RWPE2 (cell line): ENCODE measurements at regions not wholly inside any gene's neighbourhood (a gene's known extent, or its start where the extent isn't known, plus 50 kb on each side); places are given as distances from the start of the nearest gene placed in this dataset.
"Not testable (repeated sequence)": the region's sequence is repeated elsewhere in the genome, so short reads cannot be mapped to it uniquely, and the experiment has no call there.

ENCODE experiments used
- ATAC-seq: fragments of 200-7000 bp; cut with Tn5 transposase; 3 replicates; pipeline ENCODE4 v1.9.1; 2021; ENCODE audit warnings: low read depth
- DNase-seq: peaks from one replicate; pipeline ENCODE4 v3.0.0-alpha.2; 2020; ENCODE audit warnings: low spot score
- H3K27ac ChIP-seq: fragments of 450-650 bp; 2 replicates; pipeline ENCODE4 v1.5.1; 2017; ENCODE audit warnings: mild to moderate bottlenecking; ENCODE audit not compliant: poor library complexity, severe bottlenecking
- H3K27me3 ChIP-seq: fragments of 250-450 bp; sonication (Bioruptor Pico); 2 replicates; pipeline ENCODE4 v1.5.1; 2021; ENCODE audit warnings: mild to moderate bottlenecking, moderate library complexity; ENCODE audit not compliant: insufficient read depth, poor library complexity, severe bottlenecking
- H3K36me3 ChIP-seq: fragments of 250-450 bp; sonication (Bioruptor Pico); 2 replicates; pipeline ENCODE4 v1.5.1; 2020; ENCODE audit warnings: low read depth, mild to moderate bottlenecking, moderate library complexity
- H3K4me1 ChIP-seq: fragments of 250-450 bp; sonication (Bioruptor Pico); 2 replicates; pipeline ENCODE4 v1.5.1; 2021; ENCODE audit warnings: mild to moderate bottlenecking, moderate library complexity; ENCODE audit not compliant: insufficient read depth, poor library complexity, severe bottlenecking
- H3K4me3 ChIP-seq: fragments of 250-450 bp; sonication (Bioruptor Pico); 2 replicates; pipeline ENCODE4 v1.5.1; 2021; ENCODE audit warnings: mild to moderate bottlenecking, moderate library complexity; ENCODE audit not compliant: severe bottlenecking
- H3K9me3 ChIP-seq: fragments of 250-450 bp; sonication (Bioruptor Pico); 2 replicates; pipeline ENCODE4 v1.5.1; 2021; ENCODE audit warnings: mild to moderate bottlenecking, moderate library complexity; ENCODE audit not compliant: severe bottlenecking
- TF ChIP-seq, protein P1 (sequence below): fragments of 450-650 bp; IDR thresholded peaks from one replicate; pipeline ENCODE4 v1.5.1; 2017; ENCODE audit warnings: mild to moderate bottlenecking, moderate library complexity; ENCODE audit not compliant: poor library complexity, severe bottlenecking

GRCh38 chr3:102374863-102375634 lies 59.8 kb upstream of the ZPLD1 start:
- H3K27ac ChIP-seq, result no peak overlapping the region
- no peaks in the 10 kb centered on the region for H3K36me3 ChIP-seq
- ATAC-seq (no peak), DNase-seq (no peak)
- H3K4me1 ChIP-seq, result peaks cover 18% of the 10 kb centered on the region
- H3K27me3 ChIP-seq, result no peaks in the 10 kb centered on the region
- H3K9me3 ChIP-seq, result no peaks in the 10 kb centered on the region
- TF ChIP-seq, protein P1, sequence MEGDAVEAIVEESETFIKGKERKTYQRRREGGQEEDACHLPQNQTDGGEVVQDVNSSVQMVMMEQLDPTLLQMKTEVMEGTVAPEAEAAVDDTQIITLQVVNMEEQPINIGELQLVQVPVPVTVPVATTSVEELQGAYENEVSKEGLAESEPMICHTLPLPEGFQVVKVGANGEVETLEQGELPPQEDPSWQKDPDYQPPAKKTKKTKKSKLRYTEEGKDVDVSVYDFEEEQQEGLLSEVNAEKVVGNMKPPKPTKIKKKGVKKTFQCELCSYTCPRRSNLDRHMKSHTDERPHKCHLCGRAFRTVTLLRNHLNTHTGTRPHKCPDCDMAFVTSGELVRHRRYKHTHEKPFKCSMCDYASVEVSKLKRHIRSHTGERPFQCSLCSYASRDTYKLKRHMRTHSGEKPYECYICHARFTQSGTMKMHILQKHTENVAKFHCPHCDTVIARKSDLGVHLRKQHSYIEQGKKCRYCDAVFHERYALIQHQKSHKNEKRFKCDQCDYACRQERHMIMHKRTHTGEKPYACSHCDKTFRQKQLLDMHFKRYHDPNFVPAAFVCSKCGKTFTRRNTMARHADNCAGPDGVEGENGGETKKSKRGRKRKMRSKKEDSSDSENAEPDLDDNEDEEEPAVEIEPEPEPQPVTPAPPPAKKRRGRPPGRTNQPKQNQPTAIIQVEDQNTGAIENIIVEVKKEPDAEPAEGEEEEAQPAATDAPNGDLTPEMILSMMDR, result no peak
- H3K4me3 ChIP-seq, result no peak overlapping the region

DNA sequence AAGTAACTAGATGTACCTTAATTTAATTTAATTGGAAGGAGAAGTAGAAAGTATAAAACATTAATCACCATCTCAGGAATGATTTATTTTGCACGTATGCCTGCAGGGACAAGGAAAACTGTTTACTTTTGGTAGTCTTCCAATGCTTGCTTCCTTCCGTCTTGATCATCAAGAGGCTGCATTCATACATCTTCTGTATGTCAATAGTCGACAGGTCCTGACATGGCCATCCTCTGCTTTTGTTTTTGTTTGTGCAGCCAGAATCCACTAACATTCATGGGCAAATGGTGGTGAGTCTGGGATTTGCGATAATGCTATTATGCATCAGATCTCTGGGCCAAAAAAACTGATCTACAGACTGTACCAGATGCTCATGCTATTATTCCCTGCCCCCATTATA lies 56.6 kb upstream of the ZPLD1 start:
- Histone ChIP-seq H3K4me1 (peaks cover 18% of the 10 kb centered on the region), H3K27me3 (no peaks in the 10 kb centered on the region), H3K9me3 (no peaks in the 10 kb centered on the region), H3K36me3 (no peaks in the 10 kb centered on the region), H3K4me3 (no peak overlapping the region), H3K27ac (peak overlapping the region; percentile 81)
- DNase-seq (peak; percentile 56), ATAC-seq (peak; percentile 95)
- TF ChIP-seq, protein P1, result no peak

DNA sequence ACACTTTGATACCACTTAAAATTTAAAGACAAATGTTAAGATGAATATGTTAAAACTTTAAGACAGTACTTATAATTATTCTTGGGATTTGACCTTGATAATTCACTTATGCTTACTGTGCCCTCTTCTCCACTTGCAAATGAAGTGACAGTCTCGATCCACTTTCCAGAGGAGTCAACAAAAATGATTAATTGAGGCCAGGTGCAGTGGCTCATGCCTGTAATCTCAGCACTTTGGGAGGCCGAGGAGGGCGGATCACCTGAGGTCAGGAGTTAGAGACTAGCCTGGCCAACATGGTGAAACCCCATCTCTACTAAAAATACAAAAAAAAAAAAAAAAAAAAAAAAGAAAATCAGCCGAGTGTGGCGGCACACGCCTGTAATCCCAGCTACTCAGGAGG lies 52.6 kb upstream of the ZPLD1 start:
- not testable (repeated sequence) for H3K27me3 ChIP-seq, DNase-seq, H3K36me3 ChIP-seq, ATAC-seq, H3K27ac ChIP-seq, H3K9me3 ChIP-seq, H3K4me3 ChIP-seq
- peaks cover 17% of the 10 kb centered on the region for H3K4me1 ChIP-seq
